Transverse colon (tissue), 4 donors: ENCODE measurements at regions not wholly inside any gene's neighbourhood (a gene's known extent, or its start where the extent isn't known, plus 50 kb on each side); places are given as distances from the start of the nearest gene placed in this dataset.

Experiments used
- DNase-seq: peaks from one replicate; pipeline ENCODE4 v3.0.0-alpha.2; 2019
- H3K27ac ChIP-seq, 4 donors: fragments of 200-600 bp; sonication (generic); 2 replicates each; pipeline ENCODE4 v1.5.1; 2016 to 2018; ENCODE audit warnings: inconsistent platforms in 4 of 4
- H3K27me3 ChIP-seq: fragments of 200-600 bp; sonication (generic); 2 replicates; pipeline ENCODE4 v1.5.1; 2017; ENCODE audit warnings: inconsistent platforms
- H3K36me3 ChIP-seq, 4 donors: fragments of 200-600 bp; sonication (generic); 2 replicates each; pipeline ENCODE4 v1.5.1; 2017 to 2019; ENCODE audit warnings: inconsistent platforms in 4 of 4
- H3K4me1 ChIP-seq, 4 donors: fragments of 200-600 bp; sonication (generic); 2 replicates each; pipeline ENCODE4 v1.5.1; 2017 to 2020; ENCODE audit warnings: inconsistent platforms in 4 of 4
- H3K4me3 ChIP-seq, 4 donors: fragments of 200-600 bp; sonication (generic); 1 replicate in 1 of 4; 2 replicates in 3 of 4; pipeline versions ENCODE4 v1.5.1 to v1.6.1; 2017 to 2019; ENCODE audit warnings: inconsistent platforms in 4 of 4
- H3K9me3 ChIP-seq, 2 donors: fragments of 200-600 bp; sonication (generic); 2 replicates each; pipeline ENCODE4 v1.5.1; 2017 to 2019; ENCODE audit warnings: inconsistent platforms in 2 of 2
- EP300 ChIP-seq: sonication (generic); formaldehyde crosslinking; IDR thresholded peaks from one replicate; pipeline ENCODE4 v1.6.1; 2017; ENCODE audit warnings: antibody characterized with exemption, low read depth
- POLR2A ChIP-seq: fragments of 450-650 bp; IDR thresholded peaks from one replicate; pipeline ENCODE4 v1.6.1; 2016; ENCODE audit warnings: antibody characterized with exemption, mild to moderate bottlenecking, moderate library complexity
- POLR2AphosphoS5 ChIP-seq, 3 donors: sonication (generic); formaldehyde crosslinking; IDR thresholded peaks; one replicate each; pipeline ENCODE4 v1.6.1; 2016; ENCODE audit warnings: antibody characterized with exemption in 3 of 3
- WGBS, 2 donors: methylation state at CpG; one replicate each; pipeline ENCODE4 v1.1.5; 2018; ENCODE audit warnings: low coverage in 1 of 2; 5-methylcytosine and 5-hydroxymethylcytosine counted together
- in situ Hi-C, 4 donors: fragments of 200-750 bp; cut with MboI; loops; one replicate each; pipeline versions ENCODE4 v1.15.0 to v1.15.1; 2017; ENCODE audit warnings: low sequenced_read_pairs in 3 of 4, low pct_ligation_motif_present in 1 of 4, low pct_unique_long_range_greater_than_20kb in 1 of 4
- intact Hi-C: fragments of 100-400 bp; cut with DNase I; formaldehyde crosslinking; loops from one replicate; pipeline ENCODE4 v1.15.1; 2023; ENCODE audit warnings: low total_unique reads
- TF ChIP-seq, protein P1 (sequence below), 5 experiments: fragments of 200-600 bp in 3 of 5; fragments of 450-650 bp in 2 of 5; sonication (generic) in 3 of 5; IDR thresholded peaks; 1 replicate in 2 of 5; 2 replicates in 3 of 5; pipeline ENCODE4 v1.5.1; 2016 to 2017; ENCODE audit warnings: antibody characterized with exemption in 5 of 5, inconsistent platforms in 3 of 5, mild to moderate bottlenecking in 2 of 5, moderate library complexity in 1 of 5

- Histone ChIP-seq H3K27ac (no peak overlapping the region), H3K9me3 (no peaks in the 10 kb centered on the region), H3K4me3 (no peak overlapping the region), H3K4me1 (no peaks in the 10 kb centered on the region), H3K36me3 (no peaks in the 10 kb centered on the region), H3K27me3 (no peaks in the 10 kb centered on the region)
- WGBS, 2 donors: 25 to 78% methylated on average over 1 of the region's 1 CpG
- no peak for TF ChIP-seq EP300
- TF ChIP-seq, protein P1, sequence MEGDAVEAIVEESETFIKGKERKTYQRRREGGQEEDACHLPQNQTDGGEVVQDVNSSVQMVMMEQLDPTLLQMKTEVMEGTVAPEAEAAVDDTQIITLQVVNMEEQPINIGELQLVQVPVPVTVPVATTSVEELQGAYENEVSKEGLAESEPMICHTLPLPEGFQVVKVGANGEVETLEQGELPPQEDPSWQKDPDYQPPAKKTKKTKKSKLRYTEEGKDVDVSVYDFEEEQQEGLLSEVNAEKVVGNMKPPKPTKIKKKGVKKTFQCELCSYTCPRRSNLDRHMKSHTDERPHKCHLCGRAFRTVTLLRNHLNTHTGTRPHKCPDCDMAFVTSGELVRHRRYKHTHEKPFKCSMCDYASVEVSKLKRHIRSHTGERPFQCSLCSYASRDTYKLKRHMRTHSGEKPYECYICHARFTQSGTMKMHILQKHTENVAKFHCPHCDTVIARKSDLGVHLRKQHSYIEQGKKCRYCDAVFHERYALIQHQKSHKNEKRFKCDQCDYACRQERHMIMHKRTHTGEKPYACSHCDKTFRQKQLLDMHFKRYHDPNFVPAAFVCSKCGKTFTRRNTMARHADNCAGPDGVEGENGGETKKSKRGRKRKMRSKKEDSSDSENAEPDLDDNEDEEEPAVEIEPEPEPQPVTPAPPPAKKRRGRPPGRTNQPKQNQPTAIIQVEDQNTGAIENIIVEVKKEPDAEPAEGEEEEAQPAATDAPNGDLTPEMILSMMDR (IDR thresholded peaks at IDR 0.05): no peak
- TF ChIP-seq POLR2A: no peak
- TF ChIP-seq POLR2AphosphoS5 (IDR thresholded peaks at IDR 0.05): no peak
- in situ Hi-C loops: no loop called here
- intact Hi-C loops: no loop called here
- no peak for DNase-seq
These were observed 284.6 kb upstream of the DPYD start for GRCh38 chr1:98205291-98206017.

- in situ Hi-C loops: no loop called here
- Histone ChIP-seq H3K27me3 (no peaks in the 10 kb centered on the region), H3K9me3 (no peaks in the 10 kb centered on the region), H3K36me3 (no peaks in the 10 kb centered on the region), H3K4me1 (no peaks in the 10 kb centered on the region), H3K4me3 (no peak overlapping the region), H3K27ac (no peak overlapping the region)
- 35 to 64% methylated on average over 1 to 2 of the region's 2 CpGs for WGBS, 2 donors
- intact Hi-C loops: no loop called here
- TF ChIP-seq POLR2A (no peak), EP300 (no peak), POLR2AphosphoS5 (IDR thresholded peaks at IDR 0.05) (no peak)
- TF ChIP-seq, protein P1 (IDR thresholded peaks at IDR 0.05): no peak
- DNase-seq: no peak
These were observed 282.6 kb upstream of the DPYD start for GRCh38 chr1:98203466-98203865.

GRCh38 chr1:98201666-98202081 lies 280.8 kb upstream of the DPYD start:
- in situ Hi-C loops: no loop called here
- intact Hi-C loops: no loop called here
- Histone ChIP-seq H3K27ac (no peak overlapping the region), H3K36me3 (no peaks in the 10 kb centered on the region), H3K4me3 (no peak overlapping the region), H3K27me3 (no peaks in the 10 kb centered on the region), H3K4me1 (no peaks in the 10 kb centered on the region), H3K9me3 (no peaks in the 10 kb centered on the region)
- 25 to 37% methylated on average over 1 to 4 of the region's 4 CpGs for WGBS, 2 donors
- no peak for DNase-seq
- TF ChIP-seq POLR2A (no peak), EP300 (no peak), POLR2AphosphoS5 (IDR thresholded peaks at IDR 0.05) (no peak)
- TF ChIP-seq, protein P1 (IDR thresholded peaks at IDR 0.05): no peak

DNA sequence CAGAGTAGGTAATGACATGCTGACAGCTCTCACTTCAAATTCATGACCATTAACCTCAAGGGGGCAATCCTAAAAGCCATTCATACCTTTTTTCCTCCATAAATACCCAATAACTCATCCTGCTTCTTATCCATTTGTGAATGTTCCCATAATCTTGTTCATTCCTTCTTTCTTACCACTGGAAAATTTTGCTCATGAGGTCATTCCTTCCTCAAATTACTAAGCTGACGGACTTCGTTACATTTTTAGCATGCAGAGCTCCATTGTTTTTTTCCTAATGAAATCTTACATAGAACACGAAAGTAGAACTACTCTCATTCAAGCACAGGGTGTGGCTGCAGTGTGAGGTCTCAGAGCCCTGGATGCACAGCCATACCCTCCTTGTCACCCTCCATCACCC lies 276.5 kb upstream of the DPYD start:
- intact Hi-C loops: no loop called here
- WGBS, 2 donors: 80% methylated on average over 3 of the region's 3 CpGs; no CpG with 5 or more reads in 1 of the 2 donors

More for the DNA sequence above, 276.5 kb upstream of the DPYD start:
- H3K36me3 ChIP-seq: no peaks in the 10 kb centered on the region
- no peak for DNase-seq
- H3K27ac ChIP-seq: no peak overlapping the region
- no peaks in the 10 kb centered on the region for H3K9me3 ChIP-seq
- TF ChIP-seq POLR2AphosphoS5 (IDR thresholded peaks at IDR 0.05) (no peak), EP300 (no peak), POLR2A (no peak)
- TF ChIP-seq, protein P1 (IDR thresholded peaks at IDR 0.05): no peak
- in situ Hi-C loops: no loop called here
- H3K27me3 ChIP-seq: no peaks in the 10 kb centered on the region
- no peaks in the 10 kb centered on the region for H3K4me1 ChIP-seq
- H3K4me3 ChIP-seq: no peak overlapping the region
